OCI-LY1 (cell line): ENCODE measurements at regions not wholly inside any gene's neighbourhood (a gene's known extent, or its start where the extent isn't known, plus 50 kb on each side); places are given as distances from the start of the nearest gene placed in this dataset.

Experiments used
- CTCF ChIP-seq: fragments of 200-600 bp; sonication (generic), shearing (Covaris generic); IDR thresholded peaks from 2 replicates; pipeline ENCODE4 v1.5.1; 2017; ENCODE audit warnings: mild to moderate bottlenecking, antibody characterized with exemption, low read length, moderate library complexity, mixed read lengths
- EZH2 ChIP-seq: fragments of 200-600 bp; sonication (generic), shearing (Covaris generic); IDR thresholded peaks from 2 replicates; pipeline ENCODE4 v1.8.0; 2017; ENCODE audit warnings: borderline replicate concordance, mixed run types, mild to moderate bottlenecking, antibody characterized with exemption, low read length, moderate library complexity, mixed read lengths

GRCh38 chr4:20176881-20177280, 74.8 kb upstream of the SLIT2 start:
- TF ChIP-seq EZH2 (no peak), CTCF (no peak)
